ENCODE measurements at regions not wholly inside any gene's neighbourhood (a gene's known extent, or its start where the extent isn't known, plus 50 kb on each side); places are given as distances from the start of the nearest gene placed in this dataset.

- H3K27me3 Mint-ChIP-seq (ENCODE audit: unreplicated experiment): no peaks in the 10 kb centered on the region
- no peak for DNase-seq (ENCODE audit: low spot score)
- TF ChIP-seq CTCF (IDR thresholded peaks at IDR 0.05; ENCODE audit: unreplicated experiment): no peak
- peaks cover 4% of the 10 kb centered on the region for H3K4me1 Mint-ChIP-seq (ENCODE audit: unreplicated experiment)
- H3K36me3 Mint-ChIP-seq (ENCODE audit: low read depth, unreplicated experiment): no peaks in the 10 kb centered on the region
- no peak overlapping the region for H3K27ac Mint-ChIP-seq (ENCODE audit: unreplicated experiment)
- no peak overlapping the region for H3K4me3 Mint-ChIP-seq (ENCODE audit: unreplicated experiment)
- no peaks in the 10 kb centered on the region for H3K9me3 Mint-ChIP-seq (ENCODE audit: unreplicated experiment)
These were observed 1458.1 kb upstream of the TENM4 start for GRCh38 chr11:80898910-80899309.

GRCh38 chr11:80886684-80887083 is 1445.9 kb upstream of the TENM4 start:
- no peak for DNase-seq (ENCODE audit: low spot score)
- no peaks in the 10 kb centered on the region for H3K36me3 Mint-ChIP-seq (ENCODE audit: low read depth, unreplicated experiment)
- H3K27ac Mint-ChIP-seq (ENCODE audit: unreplicated experiment): no peak overlapping the region
- no peak for TF ChIP-seq CTCF (IDR thresholded peaks at IDR 0.05; ENCODE audit: unreplicated experiment)
- no peak overlapping the region for H3K4me3 Mint-ChIP-seq (ENCODE audit: unreplicated experiment)
- H3K9me3 Mint-ChIP-seq (ENCODE audit: unreplicated experiment): no peaks in the 10 kb centered on the region
- H3K4me1 Mint-ChIP-seq (ENCODE audit: unreplicated experiment): no peaks in the 10 kb centered on the region
- no peaks in the 10 kb centered on the region for H3K27me3 Mint-ChIP-seq (ENCODE audit: unreplicated experiment)

GRCh38 chr11:80873310-80873999 is 1432.6 kb upstream of the TENM4 start:
- no peak for DNase-seq (ENCODE audit: low spot score)
- no peak for TF ChIP-seq CTCF (IDR thresholded peaks at IDR 0.05; ENCODE audit: unreplicated experiment)
- Mint-ChIP-seq H3K4me3 (ENCODE audit: unreplicated experiment) (no peak overlapping the region), H3K27ac (ENCODE audit: unreplicated experiment) (no peak overlapping the region), H3K36me3 (ENCODE audit: low read depth, unreplicated experiment) (no peaks in the 10 kb centered on the region), H3K9me3 (ENCODE audit: unreplicated experiment) (no peaks in the 10 kb centered on the region), H3K4me1 (ENCODE audit: unreplicated experiment) (no peaks in the 10 kb centered on the region), H3K27me3 (ENCODE audit: unreplicated experiment) (no peaks in the 10 kb centered on the region)

- no peaks in the 10 kb centered on the region for H3K4me1 Mint-ChIP-seq (ENCODE audit: unreplicated experiment)
- DNase-seq (ENCODE audit: low spot score): no peak
- no peaks in the 10 kb centered on the region for H3K36me3 Mint-ChIP-seq (ENCODE audit: low read depth, unreplicated experiment)
- no peaks in the 10 kb centered on the region for H3K9me3 Mint-ChIP-seq (ENCODE audit: unreplicated experiment)
- H3K27ac Mint-ChIP-seq (ENCODE audit: unreplicated experiment): no peak overlapping the region
- H3K27me3 Mint-ChIP-seq (ENCODE audit: unreplicated experiment): no peaks in the 10 kb centered on the region
- TF ChIP-seq CTCF (IDR thresholded peaks at IDR 0.05; ENCODE audit: unreplicated experiment): no peak
- no peak overlapping the region for H3K4me3 Mint-ChIP-seq (ENCODE audit: unreplicated experiment)
These were observed 1431.4 kb upstream of the TENM4 start for GRCh38 chr11:80872116-80872728.

- H3K27me3 Mint-ChIP-seq (ENCODE audit: unreplicated experiment): no peaks in the 10 kb centered on the region
- TF ChIP-seq CTCF (IDR thresholded peaks at IDR 0.05; ENCODE audit: unreplicated experiment): no peak
- H3K9me3 Mint-ChIP-seq (ENCODE audit: unreplicated experiment): no peaks in the 10 kb centered on the region
- no peaks in the 10 kb centered on the region for H3K4me1 Mint-ChIP-seq (ENCODE audit: unreplicated experiment)
- no peak overlapping the region for H3K27ac Mint-ChIP-seq (ENCODE audit: unreplicated experiment)
- no peaks in the 10 kb centered on the region for H3K36me3 Mint-ChIP-seq (ENCODE audit: low read depth, unreplicated experiment)
- H3K4me3 Mint-ChIP-seq (ENCODE audit: unreplicated experiment): no peak overlapping the region
- no peak for DNase-seq (ENCODE audit: low spot score)
These were observed 1428.0 kb upstream of the TENM4 start for GRCh38 chr11:80868831-80869230.
